GM12878 (cell line): ENCODE measurements at regions not wholly inside any gene's neighbourhood (a gene's known extent, or its start where the extent isn't known, plus 50 kb on each side); places are given as distances from the start of the nearest gene placed in this dataset.
A peak's percentile ranks its signal among the peaks of the same experiment; 100 is the strongest.

Experiments
- ATAC-seq: fragments of 200-7000 bp; cut with Tn5 transposase; 3 replicates; pipeline ENCODE4 v1.9.1; 2020; ENCODE audit warnings: mild to moderate bottlenecking, moderate library complexity
- BruUV-seq: library from RNA; stranded (reverse); fragments of 400-500 nt; replicated peaks from 2 replicates; lab custom pipeline; 2021; lab: Mats Ljungman, UMichigan
- CTCF ChIA-PET: fragments of 300-600 bp; sonication (Branson Sonifier 250); formaldehyde crosslinking; extraction: SDS; loops from one replicate; lab custom pipeline; 2021; ENCODE audit warnings: inconsistent platforms; lab: Yijun Ruan, JAX
- POLR2A ChIA-PET: fragments of 350-600 bp; formaldehyde crosslinking; extraction: SDS; loops from one replicate; lab custom pipeline; 2021; ENCODE audit warnings: inconsistent platforms; lab: Charles Lee
- RAD21 ChIA-PET: fragments of 300-600 bp; sonication (Branson Sonifier 250); formaldehyde crosslinking; loops from one replicate; lab custom pipeline; 2023; ENCODE audit warnings: antibody characterized with exemption; ENCODE audit not compliant: unreplicated experiment; lab: Charles Lee
- SMC1A ChIA-PET: fragments of 300-600 bp; sonication (Branson Sonifier 250); formaldehyde crosslinking; loops from one replicate; lab custom pipeline; 2023; ENCODE audit not compliant: unreplicated experiment, uncharacterized antibody; lab: Charles Lee
- DNase-seq: peaks from one replicate; pipeline ENCODE4 v3.0.0-alpha.2; 2011; ENCODE audit warnings: low read depth, low spot score
- FAIRE-seq: peaks from 3 replicates; lab custom pipeline; 2011; peaks lifted over from hg19 to GRCh38; lab: Jason Lieb, UNC
- H2AFZ ChIP-seq: 2 replicates; pipeline ENCODE4 v1.6.0; 2011; ENCODE audit warnings: low read depth, low read length, control low read depth; ENCODE audit not compliant: control insufficient read depth
- H3K27ac ChIP-seq: 2 replicates; pipeline ENCODE4 v1.5.1; 2011; ENCODE audit warnings: control low read depth; ENCODE audit not compliant: control insufficient read depth, insufficient read depth
- H3K27me3 ChIP-seq, 2 experiments: replicated peaks in 1 of 2; 2 replicates each; pipeline versions ENCODE4 v1.6.0 to v1.6.1; 2011; ENCODE audit warnings: low read length in 1 of 2; ENCODE audit not compliant: control insufficient read depth in 2 of 2, insufficient read depth in 2 of 2
- H3K36me3 ChIP-seq, 2 experiments: 2 replicates each; pipeline ENCODE4 v1.5.1; 2011; ENCODE audit warnings: low read length in 1 of 2; ENCODE audit not compliant: control insufficient read depth in 2 of 2, insufficient read depth in 2 of 2
- H3K4me1 ChIP-seq: 2 replicates; pipeline ENCODE4 v1.6.1; 2011; ENCODE audit warnings: mild to moderate bottlenecking, low read length, moderate library complexity, mixed read lengths; ENCODE audit not compliant: control insufficient read depth, insufficient read depth
- H3K4me2 ChIP-seq: 2 replicates; pipeline ENCODE4 v1.6.0; 2011; ENCODE audit warnings: control low read depth; ENCODE audit not compliant: control insufficient read depth, insufficient read depth
- H3K4me3 ChIP-seq: fragments of 200-600 bp; sonication (generic); 2 replicates; pipeline ENCODE4 v1.5.1; 2016
- H3K79me2 ChIP-seq: 2 replicates; pipeline ENCODE4 v1.6.0; 2011; ENCODE audit warnings: low read length; ENCODE audit not compliant: control insufficient read depth, insufficient read depth
- H3K9ac ChIP-seq: 2 replicates; pipeline ENCODE4 v1.8.0; 2011; ENCODE audit warnings: low read length, control low read depth, mixed read lengths; ENCODE audit not compliant: control insufficient read depth, insufficient read depth
- H3K9me3 ChIP-seq: replicated peaks from 3 replicates; pipeline ENCODE4 v1.5.1; 2011; ENCODE audit warnings: mild to moderate bottlenecking, low read length; ENCODE audit not compliant: control insufficient read depth, insufficient read depth
- H4K20me1 ChIP-seq: 2 replicates; pipeline ENCODE4 v1.6.0; 2011; ENCODE audit not compliant: control insufficient read depth, insufficient read depth
- BCL11A ChIP-seq: IDR thresholded peaks from 2 replicates; pipeline ENCODE4 v1.6.1; 2011; ENCODE audit warnings: low read depth, low read length
- MAX ChIP-seq: IDR thresholded peaks from 2 replicates; pipeline ENCODE4 v1.6.1; 2012; ENCODE audit warnings: low read depth, low read length, improper control_type of control experiment
- PML ChIP-seq: IDR thresholded peaks from 2 replicates; pipeline ENCODE4 v1.6.1; 2012; ENCODE audit warnings: low read length, inconsistent platforms
- RAD21 ChIP-seq: IDR thresholded peaks from 2 replicates; pipeline ENCODE4 v1.6.1; 2011; ENCODE audit warnings: mild to moderate bottlenecking, low read depth, low read length, moderate library complexity; ENCODE audit not compliant: insufficient read depth
- RELB ChIP-seq: fragments of 450-650 bp; IDR thresholded peaks from 2 replicates; pipeline ENCODE4 v1.6.1; 2017; ENCODE audit warnings: low read depth, mild to moderate bottlenecking, moderate library complexity
- YY1 ChIP-seq: IDR thresholded peaks from 2 replicates; pipeline ENCODE4 v1.6.1; 2011; ENCODE audit warnings: low read depth, mild to moderate bottlenecking, low read length
- ZNF622 ChIP-seq: fragments of 450-650 bp; IDR thresholded peaks from 2 replicates; pipeline ENCODE4 v1.6.1; 2017; ENCODE audit warnings: mild to moderate bottlenecking, inconsistent platforms
- WGBS: methylation state at CpG from one replicate; pipeline ENCODE4 v1.1.6; 2016; ENCODE audit warnings: low lambda C conversion rate; ENCODE audit not compliant: insufficient replicate concordance, insufficient coverage; ENCODE audit errors: missing lambda C conversion rate; 5-methylcytosine and 5-hydroxymethylcytosine counted together
- in situ Hi-C: fragments of 300-500 bp; cut with MboI; formaldehyde crosslinking; loops from 9 replicates; pipeline ENCODE4 v1.14.3; 2018; ENCODE audit warnings: mixed read lengths
- intact Hi-C: fragments of 100-400 bp; cut with micrococcal nuclease; formaldehyde crosslinking; loops from one replicate; pipeline ENCODE4 v1.14.2; 2022; ENCODE audit not compliant: unreplicated experiment
- TF ChIP-seq, protein P1 (sequence below): fragments of 450-650 bp; IDR thresholded peaks from 2 replicates; pipeline ENCODE4 v1.6.1; 2017; ENCODE audit warnings: antibody characterized with exemption, mild to moderate bottlenecking, moderate library complexity
- TF ChIP-seq, protein P2 (sequence below): IDR thresholded peaks from 2 replicates; pipeline ENCODE4 v1.6.1; 2011; ENCODE audit warnings: borderline replicate concordance, low read depth, mild to moderate bottlenecking, moderate library complexity, mixed read lengths, low read length; ENCODE audit not compliant: insufficient read depth; ENCODE audit errors: extremely low read length
- TF ChIP-seq, protein P3 (sequence below): fragments of 450-650 bp; IDR thresholded peaks from 2 replicates; pipeline ENCODE4 v1.6.1; 2017; ENCODE audit warnings: mild to moderate bottlenecking, moderate library complexity

DNA sequence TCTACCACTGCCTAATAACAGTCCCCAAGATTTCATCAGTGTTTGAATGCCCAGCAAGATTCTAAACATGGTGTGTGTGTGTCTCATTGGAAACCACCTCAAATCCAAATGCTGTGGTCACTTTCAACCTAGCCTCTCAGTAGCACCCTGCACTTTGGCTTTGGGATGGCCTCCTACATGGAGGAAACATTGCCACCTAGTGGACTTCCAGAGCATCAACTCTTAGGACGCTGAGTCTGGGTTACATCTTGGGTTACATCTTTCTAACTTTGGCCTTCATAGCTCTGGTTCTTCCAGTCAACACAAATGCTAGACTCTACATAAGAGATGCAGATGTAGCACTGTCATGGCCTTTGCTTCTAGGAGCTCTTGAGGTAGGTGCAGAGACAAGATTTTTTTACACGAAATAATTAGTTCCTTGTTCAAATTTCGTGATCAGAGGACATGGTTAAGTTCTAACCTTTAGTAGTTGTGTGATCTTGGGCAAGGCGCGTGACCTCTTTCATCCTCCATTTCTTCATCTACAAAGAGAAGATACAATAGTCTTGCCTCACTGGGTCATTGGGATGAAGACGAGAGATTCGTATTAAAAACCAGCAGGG lies 113.5 kb upstream of the VASH1 start (continued):
- TF ChIP-seq, protein P1, sequence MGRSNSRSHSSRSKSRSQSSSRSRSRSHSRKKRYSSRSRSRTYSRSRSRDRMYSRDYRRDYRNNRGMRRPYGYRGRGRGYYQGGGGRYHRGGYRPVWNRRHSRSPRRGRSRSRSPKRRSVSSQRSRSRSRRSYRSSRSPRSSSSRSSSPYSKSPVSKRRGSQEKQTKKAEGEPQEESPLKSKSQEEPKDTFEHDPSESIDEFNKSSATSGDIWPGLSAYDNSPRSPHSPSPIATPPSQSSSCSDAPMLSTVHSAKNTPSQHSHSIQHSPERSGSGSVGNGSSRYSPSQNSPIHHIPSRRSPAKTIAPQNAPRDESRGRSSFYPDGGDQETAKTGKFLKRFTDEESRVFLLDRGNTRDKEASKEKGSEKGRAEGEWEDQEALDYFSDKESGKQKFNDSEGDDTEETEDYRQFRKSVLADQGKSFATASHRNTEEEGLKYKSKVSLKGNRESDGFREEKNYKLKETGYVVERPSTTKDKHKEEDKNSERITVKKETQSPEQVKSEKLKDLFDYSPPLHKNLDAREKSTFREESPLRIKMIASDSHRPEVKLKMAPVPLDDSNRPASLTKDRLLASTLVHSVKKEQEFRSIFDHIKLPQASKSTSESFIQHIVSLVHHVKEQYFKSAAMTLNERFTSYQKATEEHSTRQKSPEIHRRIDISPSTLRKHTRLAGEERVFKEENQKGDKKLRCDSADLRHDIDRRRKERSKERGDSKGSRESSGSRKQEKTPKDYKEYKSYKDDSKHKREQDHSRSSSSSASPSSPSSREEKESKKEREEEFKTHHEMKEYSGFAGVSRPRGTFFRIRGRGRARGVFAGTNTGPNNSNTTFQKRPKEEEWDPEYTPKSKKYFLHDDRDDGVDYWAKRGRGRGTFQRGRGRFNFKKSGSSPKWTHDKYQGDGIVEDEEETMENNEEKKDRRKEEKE, result no peak
- peak; percentile 71 for TF ChIP-seq RAD21
- no peak for TF ChIP-seq BCL11A
- TF ChIP-seq PML, result no peak
- TF ChIP-seq RELB, result 0 out of 2 replicates have a peak, but pooled peaks have one; percentile 15

- Histone ChIP-seq H3K9me3 (no peaks in the 10 kb centered on the region), H3K27me3 (peaks cover 0 to 4% of the 10 kb centered on the region in 2 experiments; a peak in 1 of 4 replicates), H3K4me2 (no peak overlapping the region), H4K20me1 (no peaks in the 10 kb centered on the region), H3K79me2 (no peaks in the 10 kb centered on the region), H3K4me3 (no peak overlapping the region), H3K36me3 (no peaks in the 10 kb centered on the region), H3K27ac (no peak overlapping the region), H3K4me1 (no peaks in the 10 kb centered on the region), H3K9ac (no peak overlapping the region), H2AFZ (no peak overlapping the region)
- no TSS peak for BruUV-seq
- SMC1A ChIA-PET, result interaction anchor here (0.7 kb wide), 1 partner anchor 263 kb away, joined by 3 read pairs; no protein-coding TSS in a partner anchor
- intact Hi-C loops (no loop called here), in situ Hi-C loops (no loop called here)
- POLR2A ChIA-PET, result no interaction called here
- ATAC-seq (no peak), DNase-seq (no peak), FAIRE-seq (no peak)
- RAD21 ChIA-PET, result interaction anchor here (1.1 kb wide), 1 partner anchor 602 kb away, joined by 3 read pairs; no protein-coding TSS in a partner anchor
- 27% methylated on average over 3 of the region's 3 CpGs for WGBS
- CTCF ChIA-PET, result interaction anchor here (0.7 to 1.0 kb wide), 2 partner anchors 10 to 37 kb away, joined by 3 to 4 read pairs; no protein-coding TSS in a partner anchor
- TF ChIP-seq YY1 (no peak), MAX (no peak), ZNF622 (no peak)
- TF ChIP-seq, protein P2, sequence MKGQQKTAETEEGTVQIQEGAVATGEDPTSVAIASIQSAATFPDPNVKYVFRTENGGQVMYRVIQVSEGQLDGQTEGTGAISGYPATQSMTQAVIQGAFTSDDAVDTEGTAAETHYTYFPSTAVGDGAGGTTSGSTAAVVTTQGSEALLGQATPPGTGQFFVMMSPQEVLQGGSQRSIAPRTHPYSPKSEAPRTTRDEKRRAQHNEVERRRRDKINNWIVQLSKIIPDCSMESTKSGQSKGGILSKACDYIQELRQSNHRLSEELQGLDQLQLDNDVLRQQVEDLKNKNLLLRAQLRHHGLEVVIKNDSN, result no peak
- TF ChIP-seq, protein P3, sequence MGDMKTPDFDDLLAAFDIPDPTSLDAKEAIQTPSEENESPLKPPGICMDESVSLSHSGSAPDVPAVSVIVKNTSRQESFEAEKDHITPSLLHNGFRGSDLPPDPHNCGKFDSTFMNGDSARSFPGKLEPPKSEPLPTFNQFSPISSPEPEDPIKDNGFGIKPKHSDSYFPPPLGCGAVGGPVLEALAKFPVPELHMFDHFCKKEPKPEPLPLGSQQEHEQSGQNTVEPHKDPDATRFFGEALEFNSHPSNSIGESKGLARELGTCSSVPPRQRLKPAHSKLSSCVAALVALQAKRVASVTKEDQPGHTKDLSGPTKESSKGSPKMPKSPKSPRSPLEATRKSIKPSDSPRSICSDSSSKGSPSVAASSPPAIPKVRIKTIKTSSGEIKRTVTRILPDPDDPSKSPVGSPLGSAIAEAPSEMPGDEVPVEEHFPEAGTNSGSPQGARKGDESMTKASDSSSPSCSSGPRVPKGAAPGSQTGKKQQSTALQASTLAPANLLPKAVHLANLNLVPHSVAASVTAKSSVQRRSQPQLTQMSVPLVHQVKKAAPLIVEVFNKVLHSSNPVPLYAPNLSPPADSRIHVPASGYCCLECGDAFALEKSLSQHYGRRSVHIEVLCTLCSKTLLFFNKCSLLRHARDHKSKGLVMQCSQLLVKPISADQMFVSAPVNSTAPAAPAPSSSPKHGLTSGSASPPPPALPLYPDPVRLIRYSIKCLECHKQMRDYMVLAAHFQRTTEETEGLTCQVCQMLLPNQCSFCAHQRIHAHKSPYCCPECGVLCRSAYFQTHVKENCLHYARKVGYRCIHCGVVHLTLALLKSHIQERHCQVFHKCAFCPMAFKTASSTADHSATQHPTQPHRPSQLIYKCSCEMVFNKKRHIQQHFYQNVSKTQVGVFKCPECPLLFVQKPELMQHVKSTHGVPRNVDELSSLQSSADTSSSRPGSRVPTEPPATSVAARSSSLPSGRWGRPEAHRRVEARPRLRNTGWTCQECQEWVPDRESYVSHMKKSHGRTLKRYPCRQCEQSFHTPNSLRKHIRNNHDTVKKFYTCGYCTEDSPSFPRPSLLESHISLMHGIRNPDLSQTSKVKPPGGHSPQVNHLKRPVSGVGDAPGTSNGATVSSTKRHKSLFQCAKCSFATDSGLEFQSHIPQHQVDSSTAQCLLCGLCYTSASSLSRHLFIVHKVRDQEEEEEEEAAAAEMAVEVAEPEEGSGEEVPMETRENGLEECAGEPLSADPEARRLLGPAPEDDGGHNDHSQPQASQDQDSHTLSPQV, result no peak
Measured at GRCh38 chr14:76651410-76652055, 109.7 kb upstream of the VASH1 start.
